Ishikawa (cell line): ENCODE measurements at regions not wholly inside any gene's neighbourhood (a gene's known extent, or its start where the extent isn't known, plus 50 kb on each side); places are given as distances from the start of the nearest gene placed in this dataset.

Source experiments
- CEBPB ChIP-seq: IDR thresholded peaks from 2 replicates; pipeline ENCODE4 v1.6.1; 2012
- CREB1 ChIP-seq: IDR thresholded peaks from 2 replicates; pipeline ENCODE4 v1.6.1; 2012; ENCODE audit warnings: low read depth
- EGR1 ChIP-seq: IDR thresholded peaks from 2 replicates; pipeline ENCODE4 v1.6.1; 2012
- EP300 ChIP-seq: IDR thresholded peaks from 2 replicates; pipeline ENCODE4 v1.6.1; 2012; ENCODE audit warnings: borderline replicate concordance
- FOXM1 ChIP-seq: IDR thresholded peaks from 2 replicates; pipeline ENCODE4 v1.6.1; 2012; ENCODE audit warnings: low read depth, borderline replicate concordance
- NFIC ChIP-seq: IDR thresholded peaks from 2 replicates; pipeline ENCODE4 v1.6.1; 2012
- RAD21 ChIP-seq: IDR thresholded peaks from 2 replicates; pipeline ENCODE4 v1.6.1; 2012; ENCODE audit warnings: low read depth
- TAF1 ChIP-seq: IDR thresholded peaks from 2 replicates; pipeline ENCODE4 v1.6.1; 2012; ENCODE audit warnings: low read depth, mild to moderate bottlenecking
- TCF12 ChIP-seq: IDR thresholded peaks from 2 replicates; pipeline ENCODE4 v1.6.1; 2012; ENCODE audit warnings: low read depth
- TEAD4 ChIP-seq: IDR thresholded peaks from 2 replicates; pipeline ENCODE4 v1.6.1; 2012
- YY1 ChIP-seq: IDR thresholded peaks from 2 replicates; pipeline ENCODE4 v1.6.1; 2012; ENCODE audit warnings: low read depth
- ZBTB7A ChIP-seq: IDR thresholded peaks from 2 replicates; pipeline ENCODE4 v1.6.1; 2012; ENCODE audit warnings: low read depth
- TF ChIP-seq, protein P1 (sequence below): IDR thresholded peaks from 2 replicates; pipeline ENCODE4 v1.6.1; 2012; ENCODE audit warnings: low read depth, mild to moderate bottlenecking
- TF ChIP-seq, protein P2 (sequence below): IDR thresholded peaks from 2 replicates; pipeline ENCODE4 v1.6.1; 2012
- TF ChIP-seq, protein P3 (sequence below): IDR thresholded peaks from 2 replicates; pipeline ENCODE4 v1.6.1; 2012

DNA sequence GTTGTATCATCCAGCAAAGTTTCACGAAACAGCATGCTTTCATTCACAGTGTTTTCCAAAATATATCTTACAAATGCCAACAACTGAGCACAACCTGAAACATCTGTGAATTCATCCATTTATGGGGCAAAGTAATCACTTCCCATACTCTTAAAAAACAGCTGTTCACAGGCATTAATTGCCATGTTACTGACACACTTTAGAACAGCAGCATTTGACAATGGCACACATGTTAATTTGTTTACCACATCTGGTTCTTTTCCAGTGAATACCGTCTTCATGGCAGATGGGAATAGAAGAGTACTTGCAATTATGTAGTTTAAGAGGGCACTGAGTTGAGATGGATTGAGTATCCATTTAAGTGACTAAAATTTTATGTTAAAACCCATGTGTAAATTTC lies 347.4 kb upstream of the LRP1B start:
- TF ChIP-seq RAD21 = no peak
- TF ChIP-seq, protein P1, sequence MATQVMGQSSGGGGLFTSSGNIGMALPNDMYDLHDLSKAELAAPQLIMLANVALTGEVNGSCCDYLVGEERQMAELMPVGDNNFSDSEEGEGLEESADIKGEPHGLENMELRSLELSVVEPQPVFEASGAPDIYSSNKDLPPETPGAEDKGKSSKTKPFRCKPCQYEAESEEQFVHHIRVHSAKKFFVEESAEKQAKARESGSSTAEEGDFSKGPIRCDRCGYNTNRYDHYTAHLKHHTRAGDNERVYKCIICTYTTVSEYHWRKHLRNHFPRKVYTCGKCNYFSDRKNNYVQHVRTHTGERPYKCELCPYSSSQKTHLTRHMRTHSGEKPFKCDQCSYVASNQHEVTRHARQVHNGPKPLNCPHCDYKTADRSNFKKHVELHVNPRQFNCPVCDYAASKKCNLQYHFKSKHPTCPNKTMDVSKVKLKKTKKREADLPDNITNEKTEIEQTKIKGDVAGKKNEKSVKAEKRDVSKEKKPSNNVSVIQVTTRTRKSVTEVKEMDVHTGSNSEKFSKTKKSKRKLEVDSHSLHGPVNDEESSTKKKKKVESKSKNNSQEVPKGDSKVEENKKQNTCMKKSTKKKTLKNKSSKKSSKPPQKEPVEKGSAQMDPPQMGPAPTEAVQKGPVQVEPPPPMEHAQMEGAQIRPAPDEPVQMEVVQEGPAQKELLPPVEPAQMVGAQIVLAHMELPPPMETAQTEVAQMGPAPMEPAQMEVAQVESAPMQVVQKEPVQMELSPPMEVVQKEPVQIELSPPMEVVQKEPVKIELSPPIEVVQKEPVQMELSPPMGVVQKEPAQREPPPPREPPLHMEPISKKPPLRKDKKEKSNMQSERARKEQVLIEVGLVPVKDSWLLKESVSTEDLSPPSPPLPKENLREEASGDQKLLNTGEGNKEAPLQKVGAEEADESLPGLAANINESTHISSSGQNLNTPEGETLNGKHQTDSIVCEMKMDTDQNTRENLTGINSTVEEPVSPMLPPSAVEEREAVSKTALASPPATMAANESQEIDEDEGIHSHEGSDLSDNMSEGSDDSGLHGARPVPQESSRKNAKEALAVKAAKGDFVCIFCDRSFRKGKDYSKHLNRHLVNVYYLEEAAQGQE = no peak
- TF ChIP-seq, protein P2, sequence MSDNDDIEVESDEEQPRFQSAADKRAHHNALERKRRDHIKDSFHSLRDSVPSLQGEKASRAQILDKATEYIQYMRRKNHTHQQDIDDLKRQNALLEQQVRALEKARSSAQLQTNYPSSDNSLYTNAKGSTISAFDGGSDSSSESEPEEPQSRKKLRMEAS = no peak
- TF ChIP-seq NFIC = no peak
- TF ChIP-seq TCF12 = no peak
- TF ChIP-seq EP300 = no peak
- TF ChIP-seq TEAD4 = no peak
- TF ChIP-seq, protein P3, sequence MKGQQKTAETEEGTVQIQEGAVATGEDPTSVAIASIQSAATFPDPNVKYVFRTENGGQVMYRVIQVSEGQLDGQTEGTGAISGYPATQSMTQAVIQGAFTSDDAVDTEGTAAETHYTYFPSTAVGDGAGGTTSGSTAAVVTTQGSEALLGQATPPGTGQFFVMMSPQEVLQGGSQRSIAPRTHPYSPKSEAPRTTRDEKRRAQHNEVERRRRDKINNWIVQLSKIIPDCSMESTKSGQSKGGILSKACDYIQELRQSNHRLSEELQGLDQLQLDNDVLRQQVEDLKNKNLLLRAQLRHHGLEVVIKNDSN = no peak
- no peak for TF ChIP-seq ZBTB7A
- no peak for TF ChIP-seq TAF1
- TF ChIP-seq EGR1 = no peak
- no peak for TF ChIP-seq CEBPB
- no peak for TF ChIP-seq YY1
- TF ChIP-seq CREB1 = no peak
- no peak for TF ChIP-seq FOXM1

DNA sequence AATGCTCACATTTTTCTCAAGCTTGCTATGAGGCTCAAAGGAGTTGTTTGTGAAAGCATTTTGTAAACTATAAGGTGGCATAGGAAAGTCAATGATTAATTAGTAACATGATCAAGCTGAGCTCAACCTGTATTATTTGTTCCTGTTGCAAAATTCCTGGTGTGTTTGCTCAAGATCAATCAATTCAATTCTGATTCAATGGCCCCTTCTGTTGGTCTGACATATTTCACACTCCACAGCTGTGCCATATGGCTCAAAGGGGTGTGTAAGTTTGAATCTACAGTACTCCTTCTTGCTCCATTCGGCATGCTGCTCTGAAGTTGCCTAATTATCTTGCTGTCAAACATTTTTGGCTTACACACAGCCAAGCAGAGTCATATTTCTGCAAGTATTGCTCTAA lies 341.6 kb upstream of the LRP1B start:
- TF ChIP-seq FOXM1 (no peak), EGR1 (no peak), TCF12 (no peak), NFIC (no peak), TEAD4 (no peak), TAF1 (no peak), EP300 (no peak), ZBTB7A (no peak), YY1 (no peak), CEBPB (no peak)
- TF ChIP-seq, protein P2 = no peak
- TF ChIP-seq, protein P1 = no peak

DNA sequence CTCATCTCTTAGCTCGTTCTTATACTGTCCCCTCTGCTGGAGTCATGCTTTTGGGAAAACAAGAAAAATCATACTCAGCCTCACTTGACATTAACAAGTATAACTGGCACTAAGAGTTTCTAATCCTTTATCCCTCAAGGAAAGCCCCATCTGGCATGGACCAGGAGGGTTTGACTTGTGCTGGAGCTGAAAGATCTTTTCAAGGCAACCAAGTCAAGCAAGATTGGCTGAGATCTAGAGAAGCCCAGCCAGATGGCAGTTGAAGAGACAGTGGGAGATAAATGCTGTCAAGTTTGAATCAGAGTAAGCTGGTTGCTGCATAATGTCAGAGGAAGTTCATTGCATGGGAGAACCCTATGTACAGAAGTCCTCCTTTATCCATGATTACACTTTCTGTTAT lies 336.5 kb upstream of the LRP1B start:
- no peak for TF ChIP-seq TCF12
- no peak for TF ChIP-seq TEAD4
- TF ChIP-seq, protein P1 = no peak
- no peak for TF ChIP-seq RAD21
- no peak for TF ChIP-seq EGR1
- no peak for TF ChIP-seq EP300
- no peak for TF ChIP-seq CREB1
- no peak for TF ChIP-seq YY1
- no peak for TF ChIP-seq TAF1
- no peak for TF ChIP-seq NFIC
- TF ChIP-seq FOXM1 = no peak
- TF ChIP-seq ZBTB7A = no peak
- TF ChIP-seq, protein P3 = no peak
- TF ChIP-seq, protein P2 = no peak
- TF ChIP-seq CEBPB = no peak

DNA sequence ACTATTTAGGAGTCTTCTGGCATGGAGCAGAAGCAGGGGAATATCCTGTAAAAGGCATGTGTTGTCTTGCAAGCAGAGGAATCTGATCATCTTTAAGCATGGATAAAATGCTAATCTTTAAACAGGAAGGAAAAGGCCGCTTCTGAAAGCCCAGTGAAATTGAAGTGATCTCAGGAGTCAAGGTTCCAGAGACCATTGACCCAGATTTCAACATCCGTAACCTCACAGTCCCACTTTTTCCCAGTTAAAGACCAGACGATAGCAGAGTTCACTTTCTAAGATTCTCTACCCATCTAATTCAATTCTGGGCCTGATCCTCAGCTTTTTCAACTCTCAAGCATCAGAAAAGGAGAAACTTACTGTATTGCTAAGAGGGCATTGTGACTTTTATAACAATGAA lies 332.2 kb upstream of the LRP1B start:
- TF ChIP-seq NFIC (no peak), ZBTB7A (no peak), CEBPB (no peak), FOXM1 (no peak)

DNA sequence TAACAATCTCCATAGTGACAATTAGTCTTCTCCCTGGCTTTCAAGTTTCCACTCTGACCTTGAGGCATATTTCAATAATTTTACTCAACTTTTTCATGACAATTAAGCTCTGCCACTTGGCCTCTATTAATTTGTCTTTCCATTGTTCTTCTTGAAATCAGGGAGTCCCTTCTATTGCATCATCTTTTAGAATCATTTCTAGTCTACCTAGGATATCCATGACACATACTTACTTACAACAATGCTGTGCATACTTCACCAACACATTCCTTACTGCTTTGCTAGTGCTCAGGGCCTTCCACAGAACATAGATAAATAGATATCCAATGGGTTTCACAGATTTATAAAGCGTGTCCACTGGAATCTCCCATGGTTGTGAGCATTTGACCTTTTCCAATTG lies 331.5 kb upstream of the LRP1B start:
- no peak for TF ChIP-seq YY1
- TF ChIP-seq TEAD4 = no peak
- TF ChIP-seq EGR1 = no peak
- no peak for TF ChIP-seq NFIC
- TF ChIP-seq TAF1 = no peak
- TF ChIP-seq, protein P3 = no peak
- TF ChIP-seq CEBPB = no peak
- no peak for TF ChIP-seq CREB1
- TF ChIP-seq EP300 = no peak
- TF ChIP-seq RAD21 = no peak
- TF ChIP-seq, protein P2 = no peak
- no peak for TF ChIP-seq FOXM1
- no peak for TF ChIP-seq TCF12
- TF ChIP-seq ZBTB7A = no peak
- TF ChIP-seq, protein P1 = no peak
